ENCODE measurements at regions not wholly inside any gene's neighbourhood (a gene's known extent, or its start where the extent isn't known, plus 50 kb on each side); places are given as distances from the start of the nearest gene placed in this dataset.
"Not testable (repeated sequence)": the region's sequence is repeated elsewhere in the genome, so short reads cannot be mapped to it uniquely, and the experiment has no call there.

GRCh38 chr5:167853421-167853820, 438.0 kb upstream of the WWC1 start:
- Histone ChIP-seq H3K4me1 (ENCODE audit: insufficient read depth) (no peaks in the 10 kb centered on the region), H3K36me3 (ENCODE audit: insufficient read depth) (no peaks in the 10 kb centered on the region), H3K4me3 (ENCODE audit: low read depth, low read length) (no peak overlapping the region), H3K27ac (ENCODE audit: low read depth) (no peak overlapping the region)
- DNase-seq (ENCODE audit: extremely low spot score): no peak
- WGBS: 42% methylated on average over 4 of the region's 4 CpGs

GRCh38 chr5:167855818-167856217, 435.6 kb upstream of the WWC1 start:
- Histone ChIP-seq H3K4me1 (ENCODE audit: insufficient read depth) (no peaks in the 10 kb centered on the region), H3K36me3 (ENCODE audit: insufficient read depth) (no peaks in the 10 kb centered on the region), H3K4me3 (ENCODE audit: low read depth, low read length) (no peak overlapping the region), H3K27ac (ENCODE audit: low read depth) (no peak overlapping the region)
- DNase-seq (ENCODE audit: extremely low spot score): no peak
- WGBS: 66% methylated on average over 3 of the region's 3 CpGs

GRCh38 chr5:167857321-167857720, 434.1 kb upstream of the WWC1 start:
- Histone ChIP-seq H3K4me1 (ENCODE audit: insufficient read depth) (no peaks in the 10 kb centered on the region), H3K4me3 (ENCODE audit: low read depth, low read length) (no peak overlapping the region), H3K36me3 (ENCODE audit: insufficient read depth) (no peaks in the 10 kb centered on the region), H3K27ac (ENCODE audit: low read depth) (no peak overlapping the region)
- 73% methylated on average over 3 of the region's 3 CpGs for WGBS
- no peak for DNase-seq (ENCODE audit: extremely low spot score)

GRCh38 chr5:167858186-167858855, 433.1 kb upstream of the WWC1 start:
- WGBS: 96% methylated on average over 35 of the region's 50 CpGs
- H3K4me1 ChIP-seq (ENCODE audit: insufficient read depth); H3K36me3 ChIP-seq (ENCODE audit: insufficient read depth): not testable (repeated sequence)

GRCh38 chr5:167861129-167861927, 430.1 kb upstream of the WWC1 start:
- WGBS: 43% methylated on average over 15 of the region's 15 CpGs
- DNase-seq (ENCODE audit: extremely low spot score): no peak
- Histone ChIP-seq H3K4me3 (ENCODE audit: low read depth, low read length) (no peak overlapping the region), H3K4me1 (ENCODE audit: insufficient read depth) (no peaks in the 10 kb centered on the region), H3K27ac (ENCODE audit: low read depth) (no peak overlapping the region), H3K36me3 (ENCODE audit: insufficient read depth) (no peaks in the 10 kb centered on the region)

More at GRCh38 chr5:167858186-167858855, 433.1 kb upstream of the WWC1 start:
- H3K4me3 ChIP-seq (ENCODE audit: low read depth, low read length); H3K27ac ChIP-seq (ENCODE audit: low read depth); DNase-seq (ENCODE audit: extremely low spot score): not testable (repeated sequence)

- 78% methylated on average over 2 of the region's 2 CpGs for WGBS
- no peak overlapping the region for H3K4me3 ChIP-seq (ENCODE audit: low read depth, low read length)
- DNase-seq (ENCODE audit: extremely low spot score): no peak
- no peaks in the 10 kb centered on the region for H3K4me1 ChIP-seq (ENCODE audit: insufficient read depth)
- no peak overlapping the region for H3K27ac ChIP-seq (ENCODE audit: low read depth)
- H3K36me3 ChIP-seq (ENCODE audit: insufficient read depth): no peaks in the 10 kb centered on the region
Observed at GRCh38 chr5:167861928-167862426, 429.5 kb upstream of the WWC1 start.

GRCh38 chr5:167863883-167864282, 427.6 kb upstream of the WWC1 start:
- Histone ChIP-seq H3K4me1 (ENCODE audit: insufficient read depth) (no peaks in the 10 kb centered on the region), H3K27ac (ENCODE audit: low read depth) (no peak overlapping the region), H3K4me3 (ENCODE audit: low read depth, low read length) (no peak overlapping the region), H3K36me3 (ENCODE audit: insufficient read depth) (no peaks in the 10 kb centered on the region)
- DNase-seq (ENCODE audit: extremely low spot score): no peak
- 68% methylated on average over 2 of the region's 2 CpGs for WGBS

- Histone ChIP-seq H3K27ac (ENCODE audit: low read depth) (no peak overlapping the region), H3K36me3 (ENCODE audit: insufficient read depth) (no peaks in the 10 kb centered on the region), H3K4me1 (ENCODE audit: insufficient read depth) (no peaks in the 10 kb centered on the region), H3K4me3 (ENCODE audit: low read depth, low read length) (no peak overlapping the region)
- no peak for DNase-seq (ENCODE audit: extremely low spot score)
- 90% methylated on average over 6 of the region's 6 CpGs for WGBS
Observed at GRCh38 chr5:167864801-167865200, 426.6 kb upstream of the WWC1 start.

GRCh38 chr5:167866797-167867196, 424.6 kb upstream of the WWC1 start:
- no peaks in the 10 kb centered on the region for H3K36me3 ChIP-seq (ENCODE audit: insufficient read depth)
- WGBS: 84% methylated on average over 3 of the region's 3 CpGs
- no peak overlapping the region for H3K27ac ChIP-seq (ENCODE audit: low read depth)
- DNase-seq (ENCODE audit: extremely low spot score): no peak
- H3K4me1 ChIP-seq (ENCODE audit: insufficient read depth): no peaks in the 10 kb centered on the region
- H3K4me3 ChIP-seq (ENCODE audit: low read depth, low read length): no peak overlapping the region

GRCh38 chr5:167867281-167867680, 424.2 kb upstream of the WWC1 start:
- 66% methylated on average over 5 of the region's 5 CpGs for WGBS
- H3K4me1 ChIP-seq (ENCODE audit: insufficient read depth): no peaks in the 10 kb centered on the region
- DNase-seq (ENCODE audit: extremely low spot score): no peak
- H3K36me3 ChIP-seq (ENCODE audit: insufficient read depth): no peaks in the 10 kb centered on the region
- no peak overlapping the region for H3K27ac ChIP-seq (ENCODE audit: low read depth)
- H3K4me3 ChIP-seq (ENCODE audit: low read depth, low read length): no peak overlapping the region

GRCh38 chr5:167869125-167869524, 422.3 kb upstream of the WWC1 start:
- no peak overlapping the region for H3K4me3 ChIP-seq (ENCODE audit: low read depth, low read length)
- WGBS: 68% methylated on average over 3 of the region's 3 CpGs
- no peak overlapping the region for H3K27ac ChIP-seq (ENCODE audit: low read depth)
- DNase-seq (ENCODE audit: extremely low spot score): no peak
- H3K36me3 ChIP-seq (ENCODE audit: insufficient read depth): no peaks in the 10 kb centered on the region
- no peaks in the 10 kb centered on the region for H3K4me1 ChIP-seq (ENCODE audit: insufficient read depth)

GRCh38 chr5:167870055-167870454, 421.4 kb upstream of the WWC1 start:
- Histone ChIP-seq H3K27ac (ENCODE audit: low read depth) (no peak overlapping the region), H3K4me3 (ENCODE audit: low read depth, low read length) (no peak overlapping the region), H3K4me1 (ENCODE audit: insufficient read depth) (no peaks in the 10 kb centered on the region), H3K36me3 (ENCODE audit: insufficient read depth) (no peaks in the 10 kb centered on the region)
- no peak for DNase-seq (ENCODE audit: extremely low spot score)

GRCh38 chr5:167871091-167871490, 420.4 kb upstream of the WWC1 start:
- no peak for DNase-seq (ENCODE audit: extremely low spot score)
- H3K4me1 ChIP-seq (ENCODE audit: insufficient read depth): no peaks in the 10 kb centered on the region
- H3K27ac ChIP-seq (ENCODE audit: low read depth): no peak overlapping the region
- 56% methylated on average over 2 of the region's 2 CpGs for whole genome bisulfite sequencing
- no peaks in the 10 kb centered on the region for H3K36me3 ChIP-seq (ENCODE audit: insufficient read depth)
- H3K4me3 ChIP-seq (ENCODE audit: low read depth, low read length): no peak overlapping the region

- DNase-seq (ENCODE audit: extremely low spot score): no peak
- H3K36me3 ChIP-seq (ENCODE audit: insufficient read depth): no peaks in the 10 kb centered on the region
- H3K4me3 ChIP-seq (ENCODE audit: low read depth, low read length): no peak overlapping the region
- H3K4me1 ChIP-seq (ENCODE audit: insufficient read depth): no peaks in the 10 kb centered on the region
- 48% methylated on average over 2 of the region's 2 CpGs for WGBS
- H3K27ac ChIP-seq (ENCODE audit: low read depth): no peak overlapping the region
Observed at GRCh38 chr5:167872791-167873190, 418.7 kb upstream of the WWC1 start.
